GM19193 (cell line): ENCODE measurements at regions not wholly inside any gene's neighbourhood (a gene's known extent, or its start where the extent isn't known, plus 50 kb on each side); places are given as distances from the start of the nearest gene placed in this dataset.

Experiments used
- POLR2A ChIP-seq: IDR thresholded peaks from 4 replicates; pipeline ENCODE4 v1.6.1; 2011; ENCODE audit not compliant: insufficient read depth, insufficient read length; ENCODE audit errors: extremely low read depth

DNA sequence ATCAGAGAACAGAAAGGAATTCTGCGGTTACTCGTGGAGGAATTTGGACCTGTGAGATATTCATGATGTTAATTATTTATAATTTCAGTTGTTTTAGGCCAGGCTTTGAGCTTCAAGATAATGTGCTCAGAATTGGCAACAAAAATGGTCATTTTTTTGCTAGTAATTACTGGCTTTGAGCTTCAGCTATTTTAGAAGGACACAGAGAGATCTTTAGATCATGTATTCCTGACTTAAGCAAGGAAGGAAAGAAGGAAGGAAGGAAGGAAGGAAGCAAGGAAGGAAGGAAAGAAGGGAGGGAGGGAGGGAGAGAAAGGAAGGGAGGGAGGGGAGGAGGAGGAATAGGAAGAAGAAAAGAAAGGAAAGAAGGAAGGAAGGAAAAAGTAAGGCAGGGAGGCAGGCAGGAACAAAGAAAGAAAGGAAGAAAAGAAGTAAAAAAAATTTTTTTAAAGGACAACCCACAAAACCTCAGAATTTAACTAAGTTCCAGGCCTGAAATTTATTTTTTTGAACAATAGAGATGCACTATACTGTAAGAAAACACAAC is 277.9 kb upstream of the KLF3 start:
- no peak for TF ChIP-seq POLR2A

DNA sequence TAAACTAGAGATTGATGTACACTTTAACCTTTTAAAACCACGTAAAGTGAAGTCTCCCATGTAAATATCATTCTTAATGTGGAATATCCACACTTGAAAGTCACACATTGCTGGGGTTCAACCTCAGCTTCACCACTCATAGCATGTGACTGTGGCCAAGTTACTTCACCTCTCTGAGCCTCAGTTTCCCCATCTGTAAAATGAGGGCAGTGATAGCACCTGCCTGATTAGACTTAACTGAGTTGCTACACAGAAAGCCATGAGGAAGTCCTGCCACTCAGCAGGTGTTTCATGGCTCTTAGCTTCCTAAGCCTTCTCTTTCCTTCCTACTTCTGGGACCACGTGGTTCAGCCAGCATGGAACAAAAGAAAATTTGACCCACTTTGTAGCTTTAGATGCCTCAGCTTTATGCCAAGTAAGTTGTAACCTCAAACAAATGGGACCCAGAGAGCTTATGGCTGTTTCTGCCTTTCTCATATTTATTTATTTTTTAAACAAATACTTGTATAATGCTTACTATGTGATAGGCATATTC is 277.3 kb upstream of the KLF3 start:
- no peak for TF ChIP-seq POLR2A

GRCh38 chr4:38387348-38387747 is 276.7 kb upstream of the KLF3 start:
- TF ChIP-seq POLR2A, result no peak

DNA sequence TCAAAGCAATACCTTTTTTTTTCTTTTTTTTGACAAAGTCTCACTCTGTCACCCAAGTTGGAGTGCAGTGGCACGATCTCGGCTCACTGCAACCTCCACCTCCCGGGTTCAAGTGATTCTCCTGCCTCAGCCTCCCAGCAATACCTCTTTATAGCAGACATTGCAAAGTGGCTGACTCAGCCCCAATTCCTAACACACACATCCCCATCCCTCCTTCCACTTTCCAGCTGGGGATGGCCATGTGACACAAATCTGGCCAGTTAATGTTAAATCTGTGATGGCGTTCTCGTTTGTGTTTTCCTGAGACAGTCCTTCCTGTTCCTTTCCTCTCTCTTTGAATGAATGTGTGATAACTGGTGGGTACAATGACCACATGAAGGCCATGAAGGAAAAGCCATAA is 276.2 kb upstream of the KLF3 start:
- no peak for TF ChIP-seq POLR2A

DNA sequence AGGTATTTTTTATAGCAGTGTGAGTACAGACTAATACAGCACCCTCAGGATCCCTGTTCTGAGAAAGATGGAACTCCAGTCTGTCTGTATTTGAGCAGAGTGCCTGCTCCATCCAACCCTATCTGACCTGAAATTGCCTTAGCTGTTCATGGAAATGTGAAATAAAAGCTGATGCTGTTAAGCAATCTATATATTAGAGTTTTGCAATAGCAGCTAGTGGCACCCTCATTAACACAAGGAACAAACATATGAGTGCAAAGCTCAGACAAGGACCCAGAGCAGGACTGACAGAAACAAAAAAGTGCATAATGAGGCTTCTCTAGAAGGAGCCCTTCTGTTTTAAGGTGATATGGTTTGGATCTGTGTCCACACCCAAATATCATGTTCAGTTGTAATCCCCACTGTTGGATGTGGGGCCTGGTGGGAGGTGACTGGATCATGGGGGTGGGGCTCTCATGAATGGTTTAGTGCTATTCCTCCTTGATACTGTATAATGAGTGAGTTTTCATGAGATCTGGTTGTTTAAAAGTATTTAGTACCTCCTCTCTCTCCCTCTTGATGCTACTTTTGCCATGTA is 272.9 kb upstream of the KLF3 start:
- no peak for TF ChIP-seq POLR2A

DNA sequence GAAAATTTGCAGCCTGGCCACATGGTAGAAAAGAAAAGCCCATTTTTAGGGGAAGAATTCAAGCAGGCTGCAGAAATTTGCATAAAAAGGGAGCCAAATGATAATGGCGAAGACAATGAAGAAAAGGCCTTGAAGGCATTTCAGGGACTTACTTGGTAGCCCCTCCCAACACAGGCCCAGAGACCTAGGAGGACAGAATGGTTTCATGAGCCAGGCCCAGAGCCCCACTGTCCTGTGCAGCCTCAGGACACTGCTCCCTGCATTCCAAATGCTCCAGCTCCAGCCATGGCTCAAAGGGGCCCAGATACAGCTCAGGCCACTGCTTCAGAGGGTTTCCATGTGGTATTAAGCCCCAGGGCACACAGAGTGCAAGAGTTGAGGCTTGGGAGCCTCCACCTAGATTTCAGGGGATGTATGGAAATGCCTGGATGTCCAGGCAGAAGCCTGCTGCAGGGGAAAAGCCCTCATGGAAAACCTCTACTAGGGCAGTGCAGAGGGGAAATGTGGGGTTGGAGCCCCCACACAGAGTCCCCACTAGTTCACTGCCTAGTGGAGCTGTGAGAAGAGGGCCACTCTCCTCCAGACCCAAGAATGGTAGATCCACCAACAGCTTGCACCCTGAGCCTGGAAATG is 271.7 kb upstream of the KLF3 start:
- no peak for TF ChIP-seq POLR2A

DNA sequence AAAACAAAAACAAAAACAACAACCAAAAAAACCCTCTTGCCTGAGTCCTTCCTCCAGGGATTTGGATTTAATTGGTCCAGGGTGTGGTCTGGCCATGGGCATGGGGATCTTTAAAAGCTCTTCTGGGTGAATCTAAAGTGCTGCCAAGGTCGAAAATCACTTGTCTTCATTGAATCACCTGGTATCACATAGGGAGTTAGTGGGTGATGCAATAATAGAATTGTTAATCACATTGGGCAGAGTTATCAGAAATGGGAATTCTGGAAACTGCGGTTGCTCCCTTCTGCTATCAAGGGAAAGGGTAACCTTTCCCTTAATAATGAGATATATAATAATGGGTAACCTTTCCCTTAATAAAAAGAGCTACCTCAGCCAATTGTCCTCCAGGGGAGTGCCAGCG is 267.9 kb upstream of the KLF3 start:
- TF ChIP-seq POLR2A, result no peak

DNA sequence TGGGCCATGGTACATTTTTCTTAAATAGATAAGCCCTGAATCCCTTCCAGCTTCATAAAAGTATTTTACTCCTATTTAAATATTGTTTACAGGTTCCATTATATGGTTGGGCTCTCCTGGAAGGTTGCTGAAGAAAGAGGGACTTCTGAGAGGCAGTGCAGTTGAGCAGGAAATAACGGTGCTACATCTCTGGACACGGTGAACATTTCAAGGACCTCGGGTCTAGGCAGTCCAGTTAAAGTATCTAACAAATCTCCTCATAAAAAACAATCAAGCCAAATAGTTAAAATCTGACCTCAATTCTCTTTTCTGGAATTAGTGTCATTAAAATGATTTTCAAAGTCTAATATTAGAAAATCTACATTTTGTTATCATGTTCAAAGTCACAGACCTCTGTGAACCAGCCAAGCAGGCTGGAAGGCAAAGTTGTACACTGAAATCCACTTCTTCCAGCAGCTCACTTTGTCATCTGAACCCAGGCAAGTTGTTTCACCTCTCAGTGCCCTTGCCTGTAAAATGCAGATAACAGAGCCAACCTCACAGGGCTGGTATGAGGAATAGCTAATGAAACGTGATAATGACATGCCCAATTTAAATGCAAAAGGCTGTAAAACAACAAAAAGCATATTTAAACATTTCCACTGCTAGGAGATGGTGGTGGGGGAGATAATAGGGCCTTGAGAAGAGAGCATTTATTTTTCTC is 267.0 kb upstream of the KLF3 start:
- no peak for TF ChIP-seq POLR2A

DNA sequence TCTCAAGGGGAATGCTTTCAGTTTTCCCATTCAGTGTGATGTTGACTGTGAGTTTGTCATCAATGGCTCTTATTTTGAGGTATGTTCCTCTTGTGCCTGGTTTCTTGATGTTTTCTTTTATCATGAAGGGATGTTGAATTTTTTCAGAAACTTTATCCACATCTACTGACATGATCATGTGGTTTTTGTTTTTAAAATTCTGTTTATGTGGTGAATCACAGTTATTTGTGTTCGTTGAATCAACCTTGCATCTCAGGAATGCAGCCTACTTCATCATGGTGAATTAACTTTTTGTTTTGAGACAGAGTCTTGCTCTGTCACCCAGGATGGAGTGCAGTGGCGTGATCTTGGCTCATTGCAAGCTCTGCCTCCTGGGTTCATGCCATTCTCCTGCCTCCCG is 263.1 kb upstream of the KLF3 start:
- TF ChIP-seq POLR2A, result no peak

- TF ChIP-seq POLR2A, result no peak
Measured at GRCh38 chr4:38406243-38406642, 257.8 kb upstream of the KLF3 start.

DNA sequence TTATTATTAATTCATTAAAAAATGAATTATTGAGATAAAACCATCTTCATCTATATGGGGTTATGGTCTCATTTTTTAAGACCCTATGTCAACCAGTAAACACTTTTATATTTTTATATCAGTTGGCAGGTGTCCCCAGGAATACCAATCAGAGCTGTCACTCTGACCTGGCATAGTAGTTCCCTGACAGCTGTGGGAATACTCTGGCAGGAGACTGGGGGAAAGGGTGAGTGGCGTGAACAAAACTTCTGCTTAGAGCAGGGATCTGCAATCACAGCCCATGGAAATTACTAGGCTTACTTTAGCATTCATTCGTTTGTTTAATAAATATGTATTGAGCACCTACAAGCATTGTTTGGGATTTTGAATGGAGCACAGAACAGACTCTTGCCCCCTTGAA is 254.1 kb upstream of the KLF3 start:
- no peak for TF ChIP-seq POLR2A

GRCh38 chr4:38411092-38411491 is 252.9 kb upstream of the KLF3 start:
- TF ChIP-seq POLR2A, result no peak

DNA sequence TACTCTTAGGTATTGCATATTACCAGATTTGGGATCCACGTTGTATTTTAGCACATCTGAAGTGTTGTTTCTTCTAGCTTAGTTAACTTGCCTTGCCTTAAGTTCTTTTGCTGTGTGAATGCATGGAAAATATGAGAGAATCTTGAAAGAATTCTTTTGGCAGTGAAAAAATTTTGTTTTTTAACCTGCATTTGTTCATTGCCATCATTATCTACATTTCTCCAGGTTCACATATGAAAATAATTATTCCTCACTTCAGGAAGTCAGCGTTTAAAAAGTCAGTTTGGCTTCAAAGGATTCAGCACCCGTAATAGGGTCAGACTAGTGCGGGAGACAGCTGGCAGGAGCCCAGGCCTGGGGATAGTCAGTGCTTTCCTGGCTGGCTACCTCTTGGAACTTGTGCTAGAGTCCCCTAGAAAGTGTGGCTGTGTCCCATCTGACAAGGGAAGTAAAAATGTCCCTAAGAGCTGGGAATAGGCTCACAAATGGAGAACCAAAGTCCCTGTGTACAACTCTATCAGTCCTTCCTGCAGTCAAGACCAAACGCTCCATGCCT is 251.9 kb upstream of the KLF3 start:
- no peak for TF ChIP-seq POLR2A

DNA sequence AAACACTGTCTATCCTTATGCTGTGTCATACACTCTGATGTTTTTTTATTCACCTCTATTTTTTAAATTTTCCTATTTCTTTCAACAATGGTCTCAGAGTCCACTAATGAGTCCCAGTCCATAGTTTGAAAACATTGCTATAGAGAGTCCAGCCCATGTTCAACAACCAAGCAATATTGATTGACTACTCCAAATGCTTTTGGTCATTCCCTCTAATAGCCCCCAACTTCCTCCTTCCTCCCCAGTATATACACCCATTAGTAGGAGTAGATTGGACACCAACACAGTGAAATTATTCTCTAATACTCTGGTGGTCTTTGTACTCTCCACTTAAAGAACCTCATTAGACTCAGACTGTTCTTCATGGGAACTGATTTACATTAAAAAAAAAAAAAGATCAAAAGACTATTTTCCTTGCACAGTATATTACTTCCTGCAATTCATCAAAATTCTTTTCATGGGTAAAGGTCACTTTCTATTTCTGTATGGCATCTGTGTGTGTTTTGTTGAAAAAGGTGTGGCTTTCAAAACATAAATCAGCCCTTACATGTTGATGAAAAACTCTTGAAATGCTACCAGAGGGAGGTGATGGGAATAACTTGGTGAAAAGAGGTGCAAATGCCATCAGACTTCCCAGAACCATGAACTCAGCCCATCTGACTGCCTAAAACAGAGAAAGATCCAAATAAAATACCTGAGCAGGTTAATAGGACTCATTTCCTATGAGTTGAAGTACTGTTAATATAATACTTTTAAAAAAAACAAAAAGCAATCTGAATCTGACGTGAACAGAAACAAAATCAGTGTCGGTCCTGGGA is 250.3 kb upstream of the KLF3 start:
- no peak for TF ChIP-seq POLR2A

DNA sequence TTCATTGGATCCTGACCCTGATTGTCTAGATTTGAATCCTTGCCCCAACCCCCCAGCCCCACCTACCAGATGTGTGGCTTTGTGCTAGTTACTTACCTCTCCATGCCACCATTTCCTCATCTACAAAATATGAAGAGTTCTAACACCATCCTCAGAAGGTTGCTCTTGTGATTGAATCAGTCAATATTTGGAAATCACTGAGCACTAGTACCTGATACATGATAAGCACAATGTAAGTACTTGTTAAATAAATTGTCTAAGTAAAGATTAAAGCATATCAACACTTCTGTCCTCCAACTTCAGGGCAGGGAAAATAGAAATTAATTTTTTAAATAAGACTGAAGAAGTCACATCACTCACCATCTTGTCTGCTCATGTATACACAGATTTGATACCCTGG is 249.6 kb upstream of the KLF3 start:
- TF ChIP-seq POLR2A, result no peak
